Aorta (tissue), 5 donors: ENCODE measurements at regions not wholly inside any gene's neighbourhood (a gene's known extent, or its start where the extent isn't known, plus 50 kb on each side); places are given as distances from the start of the nearest gene placed in this dataset.

ENCODE experiments used
- ATAC-seq: fragments of 200-7000 bp; cut with Tn5 transposase; one replicate; pipeline ENCODE4 v1.9.1; 2022; ENCODE audit warnings: moderate library complexity; ENCODE audit not compliant: low FRiP score
- DNase-seq, 2 donors: peaks; one replicate each; pipeline ENCODE4 v3.0.0-alpha.2; 2020
- H3K27ac ChIP-seq, 2 donors: one replicate each; pipeline ENCODE4 v1.5.1; 2013; ENCODE audit warnings: low read length in 2 of 2, mild to moderate bottlenecking in 2 of 2, moderate library complexity in 2 of 2, control low read depth in 1 of 2, inconsistent platforms in 1 of 2, low read depth in 1 of 2
- H3K27me3 ChIP-seq, 2 donors: one replicate each; pipeline ENCODE4 v1.6.1; 2013; ENCODE audit warnings: control low read depth in 1 of 2, low read length in 1 of 2, mild to moderate bottlenecking in 1 of 2, moderate library complexity in 1 of 2; ENCODE audit not compliant: insufficient read depth in 2 of 2, control insufficient read depth in 1 of 2
- H3K36me3 ChIP-seq, 2 donors: one replicate each; pipeline ENCODE4 v1.6.1; 2013; ENCODE audit warnings: control low read depth in 1 of 2, low read length in 1 of 2, mild to moderate bottlenecking in 1 of 2; ENCODE audit not compliant: insufficient read depth in 2 of 2, control insufficient read depth in 1 of 2
- H3K4me1 ChIP-seq, 2 donors: one replicate each; pipeline ENCODE4 v1.6.1; 2013; ENCODE audit warnings: low read length in 2 of 2, control low read depth in 1 of 2, mild to moderate bottlenecking in 1 of 2, moderate library complexity in 1 of 2; ENCODE audit not compliant: insufficient read depth in 2 of 2, control insufficient read depth in 1 of 2
- H3K4me3 ChIP-seq, 2 donors: one replicate each; pipeline ENCODE4 v1.5.1; 2013; ENCODE audit warnings: low read length in 2 of 2, control low read depth in 1 of 2, mild to moderate bottlenecking in 1 of 2
- H3K9me3 ChIP-seq: one replicate; pipeline ENCODE4 v1.6.1; 2013; ENCODE audit warnings: mild to moderate bottlenecking, low read length; ENCODE audit not compliant: control insufficient read depth
- WGBS, 2 donors: extraction: QIAGEN DNeasy Blood & Tissue Kit; methylation state at CpG; one replicate each; pipeline ENCODE4 v1.1.7; 2013; 5-methylcytosine and 5-hydroxymethylcytosine counted together
- intact Hi-C, 2 donors: fragments of 100-400 bp; cut with DNase I; formaldehyde crosslinking; loops; one replicate each; pipeline versions ENCODE4 v1.14.2 to v1.15.0; 2022
- donor health status: healthy with polysubstance abuse.
- donor health status: Bipolar disorder and iron deficiency.
- donor health status: DM: no; HTN: no; CAD: no.
- donor health status: DM: no; HTN: no; CAD: no.
- donor health status: DM: yes; HTN: yes; CAD: no.

- no peak overlapping the region for H3K4me3 ChIP-seq
- H3K27me3 ChIP-seq = no peaks in the 10 kb centered on the region
- no peaks in the 10 kb centered on the region for H3K9me3 ChIP-seq
- ATAC-seq (no peak), DNase-seq (no peak)
- H3K27ac ChIP-seq = no peak overlapping the region
- H3K36me3 ChIP-seq = no peaks in the 10 kb centered on the region
- intact Hi-C loops = no loop called here
- H3K4me1 ChIP-seq = no peaks in the 10 kb centered on the region
Observed at GRCh38 chr10:2049560-2049959, 312.2 kb upstream of the ADARB2 start.

DNA sequence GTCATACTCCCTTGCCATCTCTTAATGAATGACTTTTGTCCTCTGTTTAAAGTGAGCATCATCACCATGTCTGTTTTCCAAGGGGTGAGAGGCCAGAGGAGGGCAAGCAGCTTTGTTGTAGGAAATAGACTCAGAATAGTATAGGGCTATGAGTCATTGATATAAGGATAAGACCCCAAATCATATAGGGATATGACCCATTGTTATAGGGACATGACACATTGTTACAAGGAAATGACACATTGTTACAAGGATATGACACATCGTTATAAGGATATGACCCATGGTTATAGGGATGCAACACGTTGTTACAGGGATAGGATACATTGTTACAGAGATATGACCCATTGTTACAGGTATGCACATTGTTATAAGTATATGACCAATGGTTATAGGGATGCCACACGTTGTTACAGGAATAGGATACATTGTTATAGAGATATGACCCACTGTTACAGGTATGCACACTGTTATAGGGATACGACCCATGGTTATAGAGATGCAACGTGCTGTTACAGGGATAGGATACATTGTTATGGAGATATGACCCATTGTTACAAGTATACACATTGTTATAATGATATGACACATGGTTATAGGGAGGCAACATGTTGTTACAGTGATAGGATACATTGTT is 311.1 kb upstream of the ADARB2 start:
- no peaks in the 10 kb centered on the region for H3K36me3 ChIP-seq
- intact Hi-C loops = no loop called here
- no peak overlapping the region for H3K4me3 ChIP-seq
- ATAC-seq (no peak), DNase-seq (no peak)
- 56 to 65% methylated on average over 5 of the region's 5 CpGs for WGBS, 2 donors
- no peaks in the 10 kb centered on the region for H3K9me3 ChIP-seq
- H3K4me1 ChIP-seq = no peaks in the 10 kb centered on the region
- H3K27ac ChIP-seq = no peak overlapping the region
- H3K27me3 ChIP-seq = no peaks in the 10 kb centered on the region

DNA sequence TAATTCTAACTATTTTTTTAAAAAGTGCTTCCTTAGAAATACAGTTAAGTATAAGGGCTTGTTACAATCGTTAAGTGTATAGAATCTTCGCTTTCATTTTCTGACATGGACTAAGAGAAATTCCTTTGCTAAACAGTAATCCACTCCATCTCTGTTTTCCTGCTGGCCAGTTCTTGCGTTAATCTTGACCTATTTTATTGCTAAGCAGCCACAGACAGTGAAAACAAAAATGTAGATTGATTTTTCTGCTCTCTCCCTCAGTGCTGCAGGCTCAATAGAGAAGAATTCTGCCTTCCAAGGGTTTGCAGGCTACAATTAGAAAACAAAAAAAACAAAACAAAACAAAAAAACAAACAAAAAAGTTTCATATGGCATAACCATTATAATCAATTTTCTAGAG is 310.4 kb upstream of the ADARB2 start:
- no peaks in the 10 kb centered on the region for H3K36me3 ChIP-seq
- no peak overlapping the region for H3K4me3 ChIP-seq
- intact Hi-C loops = no loop called here
- DNase-seq (no peak), ATAC-seq (no peak)
- no peaks in the 10 kb centered on the region for H3K27me3 ChIP-seq
- no peaks in the 10 kb centered on the region for H3K4me1 ChIP-seq
- H3K9me3 ChIP-seq = no peaks in the 10 kb centered on the region
- 48 to 55% methylated on average over 3 of the region's 3 CpGs for WGBS, 2 donors
- H3K27ac ChIP-seq = no peak overlapping the region

DNA sequence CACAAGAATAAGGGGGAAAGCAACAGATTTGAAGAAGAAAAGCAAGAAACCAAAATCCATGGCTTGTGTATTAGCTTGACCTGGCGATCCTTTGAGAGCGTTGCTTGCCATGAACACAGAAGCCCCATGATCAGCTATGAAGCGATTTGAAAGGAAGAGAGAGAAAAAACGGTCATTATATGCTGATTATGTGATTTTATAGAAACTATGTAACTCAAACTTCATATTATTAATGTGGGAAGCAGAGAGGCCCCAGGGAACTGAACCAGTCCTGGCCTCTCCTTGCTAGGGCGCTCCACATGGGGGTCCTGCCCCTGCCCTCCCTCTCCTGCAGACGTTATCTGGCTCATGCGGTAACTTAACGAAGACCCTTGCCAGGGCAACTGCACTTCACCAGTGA is 306.1 kb upstream of the ADARB2 start:
- 71 to 76% methylated on average over 8 of the region's 8 CpGs for WGBS, 2 donors

GRCh38 chr10:2038036-2038435 is 300.7 kb upstream of the ADARB2 start:
- Histone ChIP-seq H3K4me3 (no peak overlapping the region), H3K27me3 (no peaks in the 10 kb centered on the region), H3K36me3 (no peaks in the 10 kb centered on the region), H3K27ac (no peak overlapping the region), H3K9me3 (peaks cover 1% of the 10 kb centered on the region), H3K4me1 (no peaks in the 10 kb centered on the region)
- WGBS, 2 donors = 61 to 64% methylated on average over 2 of the region's 2 CpGs
- DNase-seq = no peak
- no peak for ATAC-seq
- intact Hi-C loops = no loop called here

More for the DNA sequence above, 306.1 kb upstream of the ADARB2 start:
- ATAC-seq = no peak
- no peak overlapping the region for H3K27ac ChIP-seq
- no peaks in the 10 kb centered on the region for H3K9me3 ChIP-seq
- no peak overlapping the region for H3K4me3 ChIP-seq
- intact Hi-C loops = no loop called here
- no peaks in the 10 kb centered on the region for H3K36me3 ChIP-seq
- no peak for DNase-seq
- no peaks in the 10 kb centered on the region for H3K27me3 ChIP-seq
- no peaks in the 10 kb centered on the region for H3K4me1 ChIP-seq

DNA sequence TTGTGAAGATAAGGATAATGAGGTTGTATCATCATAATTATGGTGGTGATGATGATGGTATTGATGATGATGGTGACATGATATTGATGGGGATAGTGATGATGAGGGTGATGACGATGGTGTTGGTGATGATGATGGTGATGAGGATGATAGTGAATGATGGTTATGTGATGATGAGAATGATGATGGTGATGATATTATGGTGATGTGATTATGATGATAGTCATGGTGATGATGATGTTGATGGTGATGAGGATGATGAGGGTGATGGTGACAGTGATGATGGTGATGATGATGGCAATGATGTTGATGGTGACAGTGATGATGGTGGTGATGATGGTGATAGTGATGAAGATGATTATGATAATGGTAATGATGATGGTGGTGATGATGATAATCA is 299.9 kb upstream of the ADARB2 start:
- DNase-seq = no peak
- 93 to 94% methylated on average over 1 of the region's 1 CpG for WGBS, 2 donors
- intact Hi-C loops = no loop called here

GRCh38 chr10:2036209-2036608 is 298.9 kb upstream of the ADARB2 start:
- intact Hi-C loops = no loop called here
- Histone ChIP-seq H3K27ac (no peak overlapping the region), H3K9me3 (peaks cover 1% of the 10 kb centered on the region), H3K36me3 (no peaks in the 10 kb centered on the region), H3K4me1 (no peaks in the 10 kb centered on the region), H3K4me3 (no peak overlapping the region), H3K27me3 (no peaks in the 10 kb centered on the region)
- DNase-seq (no peak), ATAC-seq (no peak)

More for the DNA sequence above, 299.9 kb upstream of the ADARB2 start:
- H3K4me1 ChIP-seq = no peaks in the 10 kb centered on the region
- H3K4me3 ChIP-seq = no peak overlapping the region
- peaks cover 1% of the 10 kb centered on the region for H3K9me3 ChIP-seq
- ATAC-seq = no peak
- H3K27ac ChIP-seq = no peak overlapping the region
- no peaks in the 10 kb centered on the region for H3K36me3 ChIP-seq
- H3K27me3 ChIP-seq = no peaks in the 10 kb centered on the region

DNA sequence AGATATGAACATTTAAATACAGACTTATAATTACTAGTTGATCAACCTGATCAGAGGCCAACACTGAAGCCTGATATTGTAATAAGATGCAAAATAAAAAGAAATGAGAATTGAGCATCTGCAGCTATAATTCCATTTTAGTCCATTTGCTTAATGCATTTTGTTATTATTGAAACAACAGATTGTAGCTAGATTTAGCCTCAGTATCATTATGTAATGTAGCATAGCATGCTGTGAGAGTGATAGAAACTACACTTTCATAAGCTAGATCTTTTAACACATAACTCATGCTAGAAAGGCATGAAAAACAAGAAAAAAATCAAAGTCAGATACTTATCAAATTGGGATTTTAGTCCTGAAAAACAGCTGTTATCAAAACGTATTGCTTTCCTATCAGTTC is 292.7 kb upstream of the ADARB2 start:
- 33 to 34% methylated on average over 1 of the region's 1 CpG for WGBS, 2 donors
- Histone ChIP-seq H3K4me3 (no peak overlapping the region), H3K4me1 (no peaks in the 10 kb centered on the region), H3K9me3 (no peaks in the 10 kb centered on the region), H3K27ac (no peak overlapping the region), H3K36me3 (no peaks in the 10 kb centered on the region), H3K27me3 (no peaks in the 10 kb centered on the region)
- intact Hi-C loops = no loop called here
- no peak for ATAC-seq
- DNase-seq = no peak

- no peak for DNase-seq
- H3K9me3 ChIP-seq = no peaks in the 10 kb centered on the region
- ATAC-seq = no peak
- no peaks in the 10 kb centered on the region for H3K27me3 ChIP-seq
- intact Hi-C loops = no loop called here
- H3K4me1 ChIP-seq = no peaks in the 10 kb centered on the region
- WGBS, 2 donors = 61 to 68% methylated on average over 3 of the region's 3 CpGs
- H3K36me3 ChIP-seq = no peaks in the 10 kb centered on the region
- no peak overlapping the region for H3K4me3 ChIP-seq
- no peak overlapping the region for H3K27ac ChIP-seq
Observed at GRCh38 chr10:2026936-2027335, 289.6 kb upstream of the ADARB2 start.
